ENCODE measurements at regions not wholly inside any gene's neighbourhood (a gene's known extent, or its start where the extent isn't known, plus 50 kb on each side); places are given as distances from the start of the nearest gene placed in this dataset.

GRCh38 chr1:181335631-181336030 is 147.7 kb upstream of the CACNA1E start:
- in situ Hi-C loops (cut with HindIII; ENCODE audit: low sequenced_read_pairs) = no loop called here
- no peak overlapping the region for H3K4me3 ChIP-seq (ENCODE audit: low read depth, low read length)
- TF ChIP-seq CTCF (IDR thresholded peaks at IDR 0.05; ENCODE audit: low read depth, low read length, missing control alignments) = no peak
- no peak for DNase-seq (ENCODE audit: low read depth)

- in situ Hi-C loops (cut with HindIII; ENCODE audit: low sequenced_read_pairs) = no loop called here
- H3K4me3 ChIP-seq (ENCODE audit: low read depth, low read length) = no peak overlapping the region
- TF ChIP-seq CTCF (IDR thresholded peaks at IDR 0.05; ENCODE audit: low read depth, low read length, missing control alignments) = no peak
- no peak for DNase-seq (ENCODE audit: low read depth)
These were observed 142.2 kb upstream of the CACNA1E start for GRCh38 chr1:181341026-181341632.

- in situ Hi-C loops (cut with HindIII; ENCODE audit: low sequenced_read_pairs) = no loop called here
- DNase-seq (ENCODE audit: low read depth) = no peak
- TF ChIP-seq CTCF (IDR thresholded peaks at IDR 0.05; ENCODE audit: low read depth, low read length, missing control alignments) = no peak
- H3K4me3 ChIP-seq (ENCODE audit: low read depth, low read length) = no peak overlapping the region
These were observed 139.2 kb upstream of the CACNA1E start for GRCh38 chr1:181344091-181344490.

GRCh38 chr1:181345146-181345545 is 138.2 kb upstream of the CACNA1E start:
- no peak overlapping the region for H3K4me3 ChIP-seq (ENCODE audit: low read depth, low read length)
- in situ Hi-C loops (cut with HindIII; ENCODE audit: low sequenced_read_pairs) = no loop called here
- TF ChIP-seq CTCF (IDR thresholded peaks at IDR 0.05; ENCODE audit: low read depth, low read length, missing control alignments) = no peak
- no peak for DNase-seq (ENCODE audit: low read depth)

GRCh38 chr1:181347495-181348390 is 135.6 kb upstream of the CACNA1E start:
- in situ Hi-C loops (cut with HindIII; ENCODE audit: low sequenced_read_pairs) = no loop called here
- no peak for TF ChIP-seq CTCF (IDR thresholded peaks at IDR 0.05; ENCODE audit: low read depth, low read length, missing control alignments)
- H3K4me3 ChIP-seq (ENCODE audit: low read depth, low read length) = no peak overlapping the region
- DNase-seq (ENCODE audit: low read depth) = no peak

GRCh38 chr1:181349512-181349911 is 133.8 kb upstream of the CACNA1E start:
- no peak for TF ChIP-seq CTCF (IDR thresholded peaks at IDR 0.05; ENCODE audit: low read depth, low read length, missing control alignments)
- no peak overlapping the region for H3K4me3 ChIP-seq (ENCODE audit: low read depth, low read length)
- in situ Hi-C loops (cut with HindIII; ENCODE audit: low sequenced_read_pairs) = no loop called here
- no peak for DNase-seq (ENCODE audit: low read depth)
